H1 (cell line): ENCODE measurements at regions not wholly inside any gene's neighbourhood (a gene's known extent, or its start where the extent isn't known, plus 50 kb on each side); places are given as distances from the start of the nearest gene placed in this dataset.

Source experiments
- CHD7 ChIP-seq: fragments of 300-600 bp; sonication (generic); IDR thresholded peaks from 2 replicates; pipeline ENCODE4 v1.7.1; 2012; ENCODE audit warnings: low read length, moderate library complexity, mild to moderate bottlenecking, inconsistent platforms; ENCODE audit not compliant: insufficient replicate concordance
- FOSL1 ChIP-seq: IDR thresholded peaks from 2 replicates; pipeline ENCODE4 v1.6.1; 2011; ENCODE audit warnings: mild to moderate bottlenecking, low read depth, low read length, moderate library complexity; ENCODE audit not compliant: insufficient read depth
- GTF2F1 ChIP-seq: IDR thresholded peaks from 2 replicates; pipeline ENCODE4 v1.6.1; 2012; ENCODE audit warnings: low read depth, low read length, improper control_type of control experiment, borderline replicate concordance
- MAFK ChIP-seq: IDR thresholded peaks from 2 replicates; pipeline ENCODE4 v1.6.1; 2012; ENCODE audit warnings: low read depth, mild to moderate bottlenecking, improper control_type of control experiment, low read length
- POU5F1 ChIP-seq: IDR thresholded peaks from 2 replicates; pipeline ENCODE4 v1.6.1; 2011; ENCODE audit warnings: low read depth, mild to moderate bottlenecking, low read length, moderate library complexity
- RXRA ChIP-seq: IDR thresholded peaks from 2 replicates; pipeline ENCODE4 v1.6.1; 2011; ENCODE audit warnings: low read depth, mild to moderate bottlenecking, low read length, moderate library complexity; ENCODE audit not compliant: insufficient read depth
- SP4 ChIP-seq: IDR thresholded peaks from 2 replicates; pipeline ENCODE4 v1.6.1; 2012; ENCODE audit warnings: low read length, inconsistent platforms
- TCF12 ChIP-seq: IDR thresholded peaks from 2 replicates; pipeline ENCODE4 v1.6.1; 2011; ENCODE audit warnings: low read depth, mild to moderate bottlenecking, low read length
- ZNF274 ChIP-seq: IDR thresholded peaks from 2 replicates; pipeline ENCODE4 v1.7.0; 2012; ENCODE audit warnings: low read length, borderline replicate concordance; ENCODE audit errors: extremely low read depth
- TF ChIP-seq, protein P1 (sequence below): IDR thresholded peaks from 2 replicates; pipeline ENCODE4 v1.6.1; 2012; ENCODE audit warnings: inconsistent platforms
- TF ChIP-seq, protein P2 (sequence below): IDR thresholded peaks from 2 replicates; pipeline ENCODE4 v1.6.1; 2011; ENCODE audit warnings: low read length, improper control_type of control experiment

DNA sequence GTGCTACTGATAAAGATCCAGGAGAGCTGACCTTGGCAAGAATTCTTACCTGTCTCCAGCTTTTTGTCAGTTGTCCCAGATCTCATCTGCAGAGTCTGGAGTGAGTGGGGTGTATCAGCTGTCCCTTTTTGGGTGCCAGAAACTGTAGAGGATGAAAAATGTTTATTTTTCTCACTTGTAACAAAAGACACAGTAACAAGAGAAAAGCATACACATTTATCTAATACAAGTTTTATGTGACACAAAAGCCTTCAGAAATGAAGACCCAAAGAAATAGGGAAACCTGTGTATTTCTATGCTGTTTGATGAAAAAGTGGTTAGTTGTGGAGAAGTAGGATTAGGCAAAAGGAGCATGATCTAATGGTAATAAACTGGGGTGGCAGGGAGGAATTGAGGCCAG is 58.5 kb upstream of the NPVF start (continued):
- TF ChIP-seq CHD7 (no peak), MAFK (no peak), ZNF274 (no peak), RXRA (no peak), TCF12 (no peak), POU5F1 (no peak), SP4 (no peak), GTF2F1 (no peak), FOSL1 (no peak)
- TF ChIP-seq, protein P1, sequence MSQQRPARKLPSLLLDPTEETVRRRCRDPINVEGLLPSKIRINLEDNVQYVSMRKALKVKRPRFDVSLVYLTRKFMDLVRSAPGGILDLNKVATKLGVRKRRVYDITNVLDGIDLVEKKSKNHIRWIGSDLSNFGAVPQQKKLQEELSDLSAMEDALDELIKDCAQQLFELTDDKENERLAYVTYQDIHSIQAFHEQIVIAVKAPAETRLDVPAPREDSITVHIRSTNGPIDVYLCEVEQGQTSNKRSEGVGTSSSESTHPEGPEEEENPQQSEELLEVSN, result no peak
- TF ChIP-seq, protein P2, sequence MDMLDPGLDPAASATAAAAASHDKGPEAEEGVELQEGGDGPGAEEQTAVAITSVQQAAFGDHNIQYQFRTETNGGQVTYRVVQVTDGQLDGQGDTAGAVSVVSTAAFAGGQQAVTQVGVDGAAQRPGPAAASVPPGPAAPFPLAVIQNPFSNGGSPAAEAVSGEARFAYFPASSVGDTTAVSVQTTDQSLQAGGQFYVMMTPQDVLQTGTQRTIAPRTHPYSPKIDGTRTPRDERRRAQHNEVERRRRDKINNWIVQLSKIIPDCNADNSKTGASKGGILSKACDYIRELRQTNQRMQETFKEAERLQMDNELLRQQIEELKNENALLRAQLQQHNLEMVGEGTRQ, result no peak
